ENCODE measurements at regions not wholly inside any gene's neighbourhood (a gene's known extent, or its start where the extent isn't known, plus 50 kb on each side); places are given as distances from the start of the nearest gene placed in this dataset.

GRCh38 chr20:50249447-50250388 lies 59.1 kb downstream of the CEBPB start:
- no peak for TF ChIP-seq CTCF (IDR thresholded peaks at IDR 0.05)
- no peak for TF ChIP-seq POLR2A (IDR thresholded peaks at IDR 0.05)
